ENCODE measurements at regions not wholly inside any gene's neighbourhood (a gene's known extent, or its start where the extent isn't known, plus 50 kb on each side); places are given as distances from the start of the nearest gene placed in this dataset.
"Not testable (repeated sequence)": the region's sequence is repeated elsewhere in the genome, so short reads cannot be mapped to it uniquely, and the experiment has no call there.

DNA sequence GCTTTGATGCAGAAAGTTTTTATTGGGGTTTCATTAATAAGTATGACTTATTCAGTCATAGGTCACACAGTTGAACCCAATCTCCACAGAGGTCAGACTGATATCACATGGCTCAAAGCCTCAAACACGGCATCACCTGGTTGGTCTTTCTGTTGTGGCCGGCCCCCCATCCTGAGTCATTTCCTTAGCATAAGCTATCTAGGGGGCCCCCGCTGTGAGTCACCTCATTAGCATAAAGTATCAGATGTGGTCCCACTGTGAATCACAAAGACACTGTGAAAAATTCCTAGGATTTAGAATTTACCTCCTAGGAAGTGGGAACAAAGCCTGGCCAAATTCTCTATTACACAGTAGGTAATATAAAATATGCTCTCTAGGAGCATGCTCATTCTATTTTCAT is 502.2 kb downstream of the PYDC2 start:
- DNase-seq (ENCODE audit: low read depth), result peak; percentile 74

DNA sequence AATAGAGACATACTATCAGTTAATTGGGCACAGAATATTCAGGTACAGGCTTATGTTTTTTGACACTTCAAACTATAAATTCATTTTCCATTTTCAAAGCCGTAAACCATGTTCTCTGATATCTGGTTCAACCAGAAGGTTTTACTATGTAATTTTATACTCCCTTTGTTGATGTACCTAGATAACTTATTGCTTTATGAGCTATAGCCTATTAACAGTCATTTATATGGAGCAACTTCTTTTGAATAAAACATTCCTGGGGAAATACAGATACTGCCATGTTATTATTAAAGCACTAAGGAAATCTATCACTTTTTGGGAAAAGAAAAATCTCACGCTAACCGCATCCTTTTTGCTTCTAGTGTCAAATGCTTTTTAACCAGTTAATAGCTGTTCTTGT is 505.6 kb downstream of the PYDC2 start:
- no peak for DNase-seq (ENCODE audit: low read depth)

- DNase-seq (ENCODE audit: low read depth), result no peak
Measured at GRCh38 chr3:191968299-191968698, 507.3 kb downstream of the PYDC2 start.

DNA sequence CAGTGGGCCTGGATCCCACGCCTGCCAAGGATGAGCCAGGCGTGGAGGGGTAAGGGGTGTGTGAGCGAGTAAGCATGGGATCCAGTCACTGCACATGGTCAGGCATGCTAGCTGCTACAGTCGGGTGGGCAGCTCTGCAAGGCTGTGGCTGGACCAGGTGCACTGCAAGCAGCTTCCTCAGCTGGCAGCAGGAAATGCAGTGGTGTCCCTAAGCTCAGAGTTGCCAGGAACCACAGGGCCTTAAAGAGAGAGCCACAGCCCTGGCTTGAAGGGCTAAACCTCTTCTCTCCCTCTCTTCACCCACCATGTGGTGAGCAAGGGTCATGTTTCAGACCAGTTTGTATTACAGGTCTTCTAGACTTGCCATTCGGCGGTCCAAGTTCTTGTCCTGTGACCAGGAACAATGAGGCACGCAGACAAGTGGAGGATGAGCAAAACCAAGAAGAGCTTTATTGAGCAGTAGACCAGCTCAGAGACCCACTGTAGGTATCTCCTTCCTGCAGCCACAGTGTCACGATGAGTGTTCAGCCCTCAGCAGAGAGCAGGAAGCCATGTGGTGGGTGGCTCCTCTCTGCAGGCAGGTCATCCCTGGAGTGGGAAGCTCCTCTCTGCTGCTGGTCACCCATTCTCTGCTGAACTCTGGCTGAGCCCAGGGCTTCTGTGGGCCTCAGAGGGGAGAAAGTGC is 511.9 kb downstream of the PYDC2 start:
- DNase-seq (ENCODE audit: low read depth), result no peak

GRCh38 chr3:191973820-191974219 is 512.9 kb downstream of the PYDC2 start:
- DNase-seq (ENCODE audit: low read depth), result no peak

DNA sequence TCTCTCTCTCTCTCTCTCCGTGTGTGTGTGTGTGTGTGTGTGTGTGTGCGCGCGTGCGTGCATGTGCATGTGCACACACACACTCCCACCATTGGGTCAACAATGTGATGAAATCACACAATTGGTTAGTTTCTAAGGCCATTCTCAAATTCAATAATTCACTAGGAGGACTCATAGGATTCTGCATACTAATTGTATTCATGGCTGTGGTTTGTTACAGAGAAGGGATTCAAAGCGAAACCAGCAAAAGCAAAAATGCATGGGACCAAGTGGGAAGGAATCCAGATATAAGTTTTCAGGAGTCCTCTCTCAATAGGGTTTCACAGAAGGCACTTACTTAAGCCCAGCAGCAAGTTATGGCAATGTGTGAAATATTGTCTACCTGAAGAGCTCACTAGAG is 515.0 kb downstream of the PYDC2 start:
- no peak for DNase-seq (ENCODE audit: low read depth)

DNA sequence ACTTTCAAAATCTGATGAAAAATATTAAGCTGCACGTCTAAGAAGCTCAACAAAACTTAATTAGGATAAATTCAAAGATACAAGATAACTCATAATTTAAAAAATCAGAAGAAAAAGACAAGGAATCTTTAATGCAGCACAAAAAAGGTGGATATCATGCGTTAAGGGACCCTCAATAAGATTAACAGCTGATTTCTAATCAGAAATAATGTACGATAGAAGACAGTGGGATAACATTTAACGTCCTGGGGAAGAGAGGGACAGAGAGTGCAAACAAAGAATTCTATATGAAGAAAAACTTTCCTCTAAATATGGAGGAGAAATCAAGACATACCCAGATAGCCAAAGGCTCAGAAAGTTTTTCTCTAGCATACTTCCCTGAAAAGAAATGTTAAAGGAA is 519.5 kb downstream of the PYDC2 start:
- DNase-seq (ENCODE audit: low read depth), result no peak

GRCh38 chr3:191982481-191982880 is 521.5 kb downstream of the PYDC2 start:
- no peak for DNase-seq (ENCODE audit: low read depth)

DNA sequence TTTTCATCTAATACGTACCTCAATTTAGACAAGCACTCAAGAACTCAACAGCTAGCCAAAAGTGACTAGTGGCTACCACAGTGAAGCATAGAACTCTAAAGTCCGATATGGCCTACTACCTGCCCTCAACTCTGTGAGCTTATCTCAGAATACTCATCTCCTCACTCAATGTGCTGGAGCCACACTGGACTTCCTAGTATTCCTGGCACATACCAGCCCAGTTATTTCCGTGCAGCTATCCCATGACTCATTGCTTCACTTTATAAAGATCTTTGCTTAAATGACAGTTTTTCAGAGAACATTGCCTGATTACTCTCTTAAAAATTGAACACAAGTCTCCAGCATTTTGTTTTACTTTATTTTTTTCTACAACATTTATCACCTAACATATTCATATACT is 524.7 kb downstream of the PYDC2 start:
- no peak for DNase-seq (ENCODE audit: low read depth)

DNA sequence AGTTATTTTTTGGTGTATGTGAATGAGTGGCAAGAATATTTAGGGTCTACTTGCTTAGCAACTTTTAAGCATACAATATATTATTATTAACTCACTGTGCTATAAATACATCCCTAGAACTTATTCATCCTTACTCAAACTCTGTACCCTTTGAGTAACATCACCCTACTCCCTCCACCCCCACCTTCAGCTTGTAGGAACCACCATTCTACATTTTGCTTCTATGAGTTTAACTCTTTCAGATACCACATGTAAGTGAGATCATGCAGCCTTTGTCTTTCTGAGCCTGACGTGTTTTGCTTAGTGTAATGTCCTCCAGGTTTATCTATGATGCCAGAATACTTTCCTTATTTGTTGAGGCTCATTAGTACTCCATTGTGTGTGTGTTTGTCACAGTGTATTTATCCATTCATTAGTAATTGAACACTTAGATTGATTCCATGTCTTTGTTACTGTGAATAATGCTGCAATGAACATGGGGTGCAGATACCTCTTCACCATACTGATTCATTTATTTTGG is 526.9 kb downstream of the PYDC2 start:
- DNase-seq (ENCODE audit: low read depth), result no peak

- DNase-seq (ENCODE audit: low read depth), result not testable (repeated sequence)
Measured at GRCh38 chr3:191993952-191994351, 533.0 kb downstream of the PYDC2 start.

- no peak for DNase-seq (ENCODE audit: low read depth)
Measured at GRCh38 chr3:191997093-191997492, 536.1 kb downstream of the PYDC2 start.

DNA sequence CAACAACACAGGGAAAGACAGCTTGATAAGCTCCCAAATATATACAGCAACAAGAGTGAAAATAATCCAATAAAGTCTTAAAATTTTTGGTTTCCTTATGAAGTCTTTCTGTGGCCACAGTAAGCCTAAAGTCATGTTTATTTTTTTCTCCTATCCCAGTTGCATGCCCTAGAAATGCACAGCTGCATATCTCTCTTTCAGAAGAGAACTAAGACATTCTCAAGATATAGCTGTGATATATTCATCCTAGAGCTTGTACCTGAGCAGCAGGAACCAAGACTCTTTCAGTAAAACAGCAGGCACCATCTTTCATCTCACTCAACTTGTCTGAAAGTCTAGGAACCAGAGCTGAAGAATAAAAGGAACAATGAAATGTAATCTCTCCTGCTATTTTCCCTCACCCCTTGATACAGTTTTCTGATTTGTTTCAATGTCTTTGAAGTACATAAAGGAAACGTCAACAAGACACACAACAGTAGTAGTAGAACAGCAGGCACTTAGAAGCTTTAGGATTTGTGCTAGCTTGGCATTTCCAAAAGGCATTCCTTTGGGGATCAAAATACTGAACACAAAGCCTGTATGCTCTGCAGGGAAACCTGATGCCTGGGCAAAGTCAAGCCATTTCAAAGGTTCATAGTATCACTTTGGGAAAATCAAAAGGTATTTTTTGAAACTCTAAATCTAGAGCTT is 536.8 kb downstream of the PYDC2 start:
- DNase-seq (ENCODE audit: low read depth), result no peak

DNA sequence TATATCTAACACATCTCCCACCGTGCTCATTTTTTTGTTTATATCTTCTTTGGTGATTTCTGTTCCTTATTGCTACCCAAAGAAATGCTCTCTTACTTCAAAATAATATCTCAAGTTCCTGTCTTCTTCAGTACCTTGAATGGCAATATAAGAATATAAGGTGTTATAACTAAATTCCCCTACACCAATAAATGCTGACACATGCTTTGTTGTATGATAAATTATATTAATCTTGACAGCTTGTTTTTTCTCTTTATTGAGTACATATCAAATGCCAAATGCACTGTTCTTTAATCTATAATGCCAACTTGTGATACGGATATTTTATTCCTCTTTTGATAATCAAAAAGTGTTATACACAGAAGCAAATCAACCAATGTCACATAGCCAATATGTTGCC is 540.3 kb downstream of the PYDC2 start:
- no peak for DNase-seq (ENCODE audit: low read depth)

GRCh38 chr3:192005989-192006388 is 545.0 kb downstream of the PYDC2 start:
- no peak for DNase-seq (ENCODE audit: low read depth)

DNA sequence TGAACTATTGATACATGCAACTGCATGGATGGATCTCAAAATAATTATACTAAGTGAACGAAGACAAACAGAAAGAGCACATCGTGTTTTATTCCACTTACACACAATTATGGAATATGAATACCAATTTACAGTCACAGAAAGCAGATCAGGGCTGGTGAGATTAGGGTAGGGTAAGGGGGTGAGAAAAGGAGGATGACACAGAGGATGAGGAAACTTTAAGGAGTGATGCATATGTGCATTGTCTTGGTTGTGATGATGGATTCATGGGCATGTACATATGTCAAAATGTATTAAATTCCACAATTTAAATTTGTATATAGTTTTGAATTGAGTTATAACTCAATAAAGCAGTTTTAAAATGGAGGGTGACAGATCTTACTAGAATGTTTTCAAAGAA is 548.9 kb downstream of the PYDC2 start:
- DNase-seq (ENCODE audit: low read depth), result no peak

- DNase-seq (ENCODE audit: low read depth), result no peak
Measured at GRCh38 chr3:192010490-192010889, 549.5 kb downstream of the PYDC2 start.

DNA sequence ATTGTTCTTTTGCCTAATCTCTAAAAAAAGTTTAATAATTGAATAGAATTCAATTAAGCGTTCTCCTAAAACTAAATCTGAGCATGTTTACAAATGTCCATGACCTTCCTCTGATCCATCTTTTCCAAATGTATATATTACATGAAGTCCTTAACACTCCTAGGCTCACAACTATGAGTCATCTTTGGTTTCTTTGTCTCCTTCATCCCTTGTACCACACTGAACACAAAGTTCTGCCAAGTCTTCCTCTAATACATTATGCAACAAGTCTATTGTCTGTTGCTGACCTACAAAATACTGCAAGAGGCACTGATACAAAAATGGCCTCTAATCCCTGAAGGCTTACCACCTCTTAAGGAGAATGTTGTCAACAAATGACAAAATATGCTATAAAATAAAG is 550.2 kb downstream of the PYDC2 start:
- peak; percentile 70 for DNase-seq (ENCODE audit: low read depth)

DNA sequence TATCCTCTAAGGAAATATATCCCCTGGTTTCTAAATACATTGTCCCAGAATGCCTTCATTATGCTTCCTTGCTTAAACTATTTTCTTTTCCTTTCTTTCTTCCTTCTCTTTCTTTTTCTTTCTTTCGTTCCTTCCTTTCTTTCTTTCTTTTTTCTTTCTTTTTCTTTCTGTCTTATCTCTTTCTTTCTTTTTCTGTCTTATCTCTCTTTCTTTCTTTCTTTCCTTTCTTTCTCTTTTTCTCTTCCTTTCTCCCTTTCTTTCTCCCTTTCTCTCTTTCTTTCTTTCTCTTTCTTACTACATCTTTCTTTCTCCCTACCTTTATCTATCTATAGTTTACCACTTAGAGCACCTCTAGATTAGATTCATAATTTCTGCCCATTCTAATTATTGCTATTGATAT is 552.1 kb downstream of the PYDC2 start:
- no peak for DNase-seq (ENCODE audit: low read depth)

- DNase-seq (ENCODE audit: low read depth), result peak; percentile 83
Measured at GRCh38 chr3:192022412-192022811, 561.4 kb downstream of the PYDC2 start.

DNA sequence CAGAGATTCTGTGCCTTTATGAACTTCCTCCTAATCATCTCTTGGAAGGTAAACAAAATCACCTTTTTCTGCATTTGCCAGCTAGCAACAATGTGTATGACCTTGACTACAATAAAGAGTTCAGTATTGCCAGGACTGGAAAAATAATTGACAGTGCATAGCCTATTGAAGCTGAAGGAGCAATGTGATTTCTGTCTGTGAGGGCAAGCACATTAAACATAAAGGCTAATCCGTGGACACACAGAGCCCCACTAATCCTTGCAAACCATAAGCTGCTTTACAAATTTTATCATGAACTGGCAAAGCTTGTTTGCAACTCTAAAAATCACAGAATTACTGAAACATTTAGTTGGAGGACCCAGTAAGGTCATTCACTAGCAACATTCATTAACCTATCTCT is 563.8 kb downstream of the PYDC2 start:
- no peak for DNase-seq (ENCODE audit: low read depth)

DNA sequence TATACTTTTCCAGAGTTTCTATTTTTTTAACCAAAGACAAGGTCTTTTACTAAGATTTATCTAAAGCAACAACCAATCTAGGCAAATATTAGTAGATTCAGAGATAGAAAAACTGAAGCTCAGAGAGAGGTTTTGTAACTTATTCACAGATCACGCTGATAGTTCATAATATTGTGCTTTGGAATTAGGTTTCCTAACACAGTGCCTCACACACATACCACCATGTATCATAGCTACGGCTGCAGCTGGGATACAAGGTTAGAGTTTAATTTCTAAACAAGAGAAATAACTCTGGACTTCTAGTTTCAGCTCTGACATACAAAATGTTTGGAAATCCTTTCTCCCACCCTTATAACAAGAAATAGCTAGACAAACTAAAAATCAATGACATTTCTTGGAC is 565.7 kb downstream of the PYDC2 start:
- DNase-seq (ENCODE audit: low read depth), result peak; percentile 80

- no peak for DNase-seq (ENCODE audit: low read depth)
Measured at GRCh38 chr3:192031941-192032340, 571.0 kb downstream of the PYDC2 start.

GRCh38 chr3:192033246-192033645 is 572.3 kb downstream of the PYDC2 start:
- DNase-seq (ENCODE audit: low read depth), result peak; percentile 75

Measured in renal cortical epithelial cell (primary cell).